ENCODE measurements at regions not wholly inside any gene's neighbourhood (a gene's known extent, or its start where the extent isn't known, plus 50 kb on each side); places are given as distances from the start of the nearest gene placed in this dataset.

- no peak for TF ChIP-seq CTCF (IDR thresholded peaks at IDR 0.05)
- no peak for TF ChIP-seq EP300 (IDR thresholded peaks at IDR 0.05)
Observed at GRCh38 chr9:88936668-88937067, 54.6 kb upstream of the S1PR3 start.

All from gastroesophageal sphincter (tissue), 3 donors.